IPS-18a (cell line): ENCODE measurements at regions not wholly inside any gene's neighbourhood (a gene's known extent, or its start where the extent isn't known, plus 50 kb on each side); places are given as distances from the start of the nearest gene placed in this dataset.
"Not testable (repeated sequence)": the region's sequence is repeated elsewhere in the genome, so short reads cannot be mapped to it uniquely, and the experiment has no call there.

Experiments
- H3K27ac ChIP-seq: one replicate; pipeline ENCODE4 v1.5.1; 2013; ENCODE audit warnings: low read length
- H3K27me3 ChIP-seq: one replicate; pipeline ENCODE4 v1.6.1; 2013; ENCODE audit warnings: mild to moderate bottlenecking, low read length; ENCODE audit not compliant: control insufficient read depth, insufficient read depth
- H3K36me3 ChIP-seq: one replicate; pipeline ENCODE4 v1.6.1; 2013; ENCODE audit warnings: low read depth, low read length; ENCODE audit not compliant: control insufficient read depth
- H3K4me1 ChIP-seq: one replicate; pipeline ENCODE4 v1.6.1; 2013; ENCODE audit warnings: low read depth, low read length; ENCODE audit not compliant: control insufficient read depth
- H3K4me3 ChIP-seq: one replicate; pipeline ENCODE4 v1.5.1; 2013; ENCODE audit warnings: low read length
- H3K9ac ChIP-seq: one replicate; pipeline ENCODE4 v1.6.1; 2013; ENCODE audit warnings: mild to moderate bottlenecking, low read length, moderate library complexity
- H3K9me3 ChIP-seq: one replicate; pipeline ENCODE4 v1.6.1; 2013; ENCODE audit warnings: low read depth, low read length; ENCODE audit not compliant: control insufficient read depth

GRCh38 chr4:135538698-135539097 is 1337.1 kb upstream of the PABPC4L start:
- Histone ChIP-seq H3K36me3 (no peaks in the 10 kb centered on the region), H3K4me3 (no peak overlapping the region), H3K27me3 (no peaks in the 10 kb centered on the region), H3K27ac (no peak overlapping the region), H3K9me3 (no peaks in the 10 kb centered on the region), H3K9ac (no peak overlapping the region), H3K4me1 (no peaks in the 10 kb centered on the region)

DNA sequence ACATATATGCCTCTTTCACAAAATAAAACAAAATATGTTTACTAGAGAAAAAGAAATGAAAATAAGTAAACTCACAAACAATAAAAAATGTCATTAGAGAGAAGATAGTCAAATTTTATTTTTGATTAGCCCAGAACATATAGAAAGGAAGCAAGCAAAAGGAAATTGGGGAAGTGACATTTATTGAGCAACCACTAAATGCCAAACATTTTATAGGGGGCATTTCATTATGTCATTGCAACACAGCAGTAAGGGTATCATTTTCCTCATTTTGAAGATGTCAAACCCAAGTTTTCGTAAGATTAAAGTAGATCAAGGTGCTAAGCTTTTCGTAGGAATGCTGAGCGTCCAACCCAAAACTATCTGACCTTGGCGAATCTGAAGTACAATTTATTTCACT is 1331.5 kb upstream of the PABPC4L start:
- H3K27ac ChIP-seq = no peak overlapping the region
- no peaks in the 10 kb centered on the region for H3K9me3 ChIP-seq

GRCh38 chr4:135532132-135532531 is 1330.5 kb upstream of the PABPC4L start:
- H3K4me1 ChIP-seq = no peaks in the 10 kb centered on the region
- H3K27me3 ChIP-seq = no peaks in the 10 kb centered on the region
- no peaks in the 10 kb centered on the region for H3K36me3 ChIP-seq
- no peak overlapping the region for H3K27ac ChIP-seq
- H3K9me3 ChIP-seq = no peaks in the 10 kb centered on the region
- no peak overlapping the region for H3K9ac ChIP-seq
- no peak overlapping the region for H3K4me3 ChIP-seq

More for the DNA sequence above, 1331.5 kb upstream of the PABPC4L start:
- H3K4me3 ChIP-seq = no peak overlapping the region
- no peaks in the 10 kb centered on the region for H3K27me3 ChIP-seq
- no peaks in the 10 kb centered on the region for H3K36me3 ChIP-seq
- no peaks in the 10 kb centered on the region for H3K4me1 ChIP-seq
- H3K9ac ChIP-seq = no peak overlapping the region

DNA sequence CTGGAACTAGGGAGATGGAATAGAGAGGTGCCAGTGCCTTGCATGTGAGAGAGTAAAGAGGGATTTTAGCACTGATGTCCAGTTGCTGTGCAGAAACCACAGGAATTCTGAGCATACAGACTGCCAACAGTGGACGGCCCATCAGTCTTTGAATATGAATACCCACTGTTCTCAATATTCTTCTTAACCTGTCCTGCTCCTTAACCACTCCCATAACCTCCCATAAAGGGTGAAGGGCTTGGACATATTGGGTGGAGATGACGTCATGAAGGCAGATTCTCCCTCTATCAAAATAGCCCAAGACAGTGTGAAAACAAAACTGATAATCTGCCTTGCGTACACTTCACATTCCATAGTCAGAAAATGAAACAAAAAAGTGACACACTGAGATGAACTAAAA is 1313.7 kb upstream of the PABPC4L start:
- H3K27ac ChIP-seq = no peak overlapping the region
- no peak overlapping the region for H3K9ac ChIP-seq
- no peaks in the 10 kb centered on the region for H3K27me3 ChIP-seq
- H3K4me3 ChIP-seq = no peak overlapping the region
- no peaks in the 10 kb centered on the region for H3K36me3 ChIP-seq
- H3K9me3 ChIP-seq = no peaks in the 10 kb centered on the region
- no peaks in the 10 kb centered on the region for H3K4me1 ChIP-seq

GRCh38 chr4:135510582-135510981 is 1309.0 kb upstream of the PABPC4L start:
- H3K4me3 ChIP-seq = no peak overlapping the region
- no peaks in the 10 kb centered on the region for H3K36me3 ChIP-seq
- no peak overlapping the region for H3K9ac ChIP-seq
- H3K27ac ChIP-seq = no peak overlapping the region
- H3K27me3 ChIP-seq = no peaks in the 10 kb centered on the region
- H3K4me1 ChIP-seq = no peaks in the 10 kb centered on the region
- H3K9me3 ChIP-seq = no peaks in the 10 kb centered on the region

- Histone ChIP-seq H3K9me3 (no peaks in the 10 kb centered on the region), H3K27ac (no peak overlapping the region), H3K36me3 (no peaks in the 10 kb centered on the region), H3K4me1 (no peaks in the 10 kb centered on the region), H3K9ac (no peak overlapping the region), H3K4me3 (no peak overlapping the region), H3K27me3 (no peaks in the 10 kb centered on the region)
These were observed 1306.6 kb upstream of the PABPC4L start for GRCh38 chr4:135508006-135508714.

DNA sequence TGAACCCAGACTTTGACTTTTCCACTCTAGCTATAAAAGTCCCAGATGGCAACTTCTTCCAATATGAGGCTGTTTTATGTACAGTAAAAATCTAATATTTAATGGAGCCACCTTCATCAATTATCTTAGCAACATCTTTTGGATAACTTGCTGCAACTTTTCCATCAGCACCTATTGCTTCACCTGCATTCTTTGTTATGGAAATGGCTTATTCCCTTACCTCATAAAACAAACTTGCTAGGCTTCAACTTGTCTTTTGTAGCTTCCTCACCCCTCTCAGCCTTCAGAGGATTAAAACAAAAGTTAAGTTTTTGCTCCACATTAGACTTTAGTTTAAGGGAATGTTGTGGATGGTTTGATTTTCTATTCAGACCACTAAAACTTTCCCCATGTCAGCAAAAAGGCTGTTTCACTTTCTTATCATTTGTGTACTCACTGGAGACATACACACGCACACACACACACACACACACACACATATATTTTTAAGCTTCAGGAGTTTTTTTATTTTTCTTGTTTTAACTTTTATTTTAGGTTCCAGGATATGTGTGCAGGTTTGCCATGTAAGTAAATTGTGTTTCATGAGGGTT is 1296.1 kb upstream of the PABPC4L start:
- no peaks in the 10 kb centered on the region for H3K36me3 ChIP-seq
- no peaks in the 10 kb centered on the region for H3K9me3 ChIP-seq

DNA sequence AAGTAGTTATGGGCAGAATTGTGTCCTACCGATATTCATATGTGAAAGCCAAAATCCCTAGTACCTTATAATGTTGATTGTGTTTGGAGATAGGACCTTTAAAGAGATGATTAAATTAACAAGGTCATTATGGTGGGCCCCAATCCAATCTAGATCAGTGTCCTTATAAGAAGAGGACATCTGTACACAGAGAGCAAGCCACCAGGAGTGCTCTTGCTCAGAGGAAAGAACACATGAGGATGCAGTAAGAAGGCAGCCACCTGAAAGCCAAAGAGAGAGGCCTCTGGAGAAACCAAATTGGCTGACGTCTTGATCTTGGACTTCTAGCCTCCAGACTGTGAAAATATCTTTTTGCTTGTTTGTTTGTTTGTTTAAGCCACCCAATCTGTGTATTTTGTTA is 1290.8 kb upstream of the PABPC4L start:
- H3K4me1 ChIP-seq = no peaks in the 10 kb centered on the region
- H3K36me3 ChIP-seq = no peaks in the 10 kb centered on the region
- H3K27ac ChIP-seq = no peak overlapping the region
- no peak overlapping the region for H3K9ac ChIP-seq
- H3K4me3 ChIP-seq = no peak overlapping the region
- no peaks in the 10 kb centered on the region for H3K9me3 ChIP-seq
- no peaks in the 10 kb centered on the region for H3K27me3 ChIP-seq

More for the DNA sequence above, 1296.1 kb upstream of the PABPC4L start:
- H3K27me3 ChIP-seq = no peaks in the 10 kb centered on the region
- no peak overlapping the region for H3K27ac ChIP-seq
- H3K9ac ChIP-seq = no peak overlapping the region
- H3K4me3 ChIP-seq = no peak overlapping the region
- H3K4me1 ChIP-seq = no peaks in the 10 kb centered on the region

GRCh38 chr4:135485371-135485770 is 1283.8 kb upstream of the PABPC4L start:
- Histone ChIP-seq H3K4me3 (no peak overlapping the region), H3K9ac (no peak overlapping the region), H3K9me3 (no peaks in the 10 kb centered on the region), H3K36me3 (no peaks in the 10 kb centered on the region), H3K4me1 (no peaks in the 10 kb centered on the region), H3K27ac (no peak overlapping the region), H3K27me3 (no peaks in the 10 kb centered on the region)

DNA sequence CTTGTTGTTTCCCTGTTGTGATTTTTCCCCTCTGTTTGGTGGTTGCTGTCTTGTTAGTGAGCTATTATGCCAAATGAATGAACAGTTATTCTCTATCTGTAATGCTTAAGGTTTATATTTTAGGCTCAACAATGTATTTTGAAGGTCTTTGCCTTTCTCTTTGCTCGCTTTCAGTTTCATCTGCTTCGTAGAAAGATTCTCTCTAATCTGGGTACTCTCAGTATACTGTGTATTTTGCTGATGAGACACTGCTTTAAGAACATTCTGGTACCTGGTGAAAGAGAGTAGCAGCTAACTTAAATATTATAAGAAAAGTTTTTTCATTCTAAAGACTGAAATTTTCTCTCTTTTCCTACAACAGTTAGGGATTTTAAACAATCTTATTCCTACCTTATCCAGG is 1274.7 kb upstream of the PABPC4L start:
- Histone ChIP-seq H3K27ac (no peak overlapping the region), H3K4me1 (no peaks in the 10 kb centered on the region), H3K4me3 (no peak overlapping the region), H3K27me3 (no peaks in the 10 kb centered on the region), H3K9ac (no peak overlapping the region), H3K36me3 (no peaks in the 10 kb centered on the region), H3K9me3 (no peaks in the 10 kb centered on the region)

GRCh38 chr4:135464311-135464710 is 1262.7 kb upstream of the PABPC4L start:
- no peaks in the 10 kb centered on the region for H3K4me1 ChIP-seq
- no peak overlapping the region for H3K9ac ChIP-seq
- H3K27ac ChIP-seq = no peak overlapping the region
- no peak overlapping the region for H3K4me3 ChIP-seq
- no peaks in the 10 kb centered on the region for H3K36me3 ChIP-seq
- H3K27me3 ChIP-seq = no peaks in the 10 kb centered on the region
- H3K9me3 ChIP-seq = no peaks in the 10 kb centered on the region

DNA sequence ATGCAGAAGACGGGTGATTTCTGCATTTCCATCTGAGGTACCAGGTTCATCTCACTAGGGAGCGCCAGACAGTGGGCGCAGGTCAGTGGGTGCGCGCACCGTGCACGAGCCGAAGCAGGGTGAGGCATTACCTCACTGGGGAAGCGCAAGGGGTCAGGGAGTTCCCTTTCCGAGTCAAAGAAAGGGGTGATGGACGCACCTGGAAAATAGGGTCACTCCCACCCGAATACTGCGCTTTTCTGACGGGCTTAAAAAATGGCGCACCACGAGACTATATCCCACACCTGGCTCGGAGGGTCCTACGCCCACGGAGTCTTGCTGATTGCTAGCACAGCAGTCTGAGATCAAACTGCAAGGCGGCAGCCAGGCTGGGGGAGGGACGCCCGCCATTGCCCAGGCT is 1246.0 kb upstream of the PABPC4L start:
- not testable (repeated sequence) for H3K4me3 ChIP-seq, H3K36me3 ChIP-seq, H3K4me1 ChIP-seq, H3K9ac ChIP-seq, H3K27ac ChIP-seq, H3K27me3 ChIP-seq, H3K9me3 ChIP-seq
